IPS-18a (cell line): ENCODE measurements at regions not wholly inside any gene's neighbourhood (a gene's known extent, or its start where the extent isn't known, plus 50 kb on each side); places are given as distances from the start of the nearest gene placed in this dataset.

Source experiments
- H3K27ac ChIP-seq: one replicate; pipeline ENCODE4 v1.5.1; 2013; ENCODE audit warnings: low read length
- H3K27me3 ChIP-seq: one replicate; pipeline ENCODE4 v1.6.1; 2013; ENCODE audit warnings: mild to moderate bottlenecking, low read length; ENCODE audit not compliant: control insufficient read depth, insufficient read depth
- H3K36me3 ChIP-seq: one replicate; pipeline ENCODE4 v1.6.1; 2013; ENCODE audit warnings: low read depth, low read length; ENCODE audit not compliant: control insufficient read depth
- H3K4me1 ChIP-seq: one replicate; pipeline ENCODE4 v1.6.1; 2013; ENCODE audit warnings: low read depth, low read length; ENCODE audit not compliant: control insufficient read depth
- H3K4me3 ChIP-seq: one replicate; pipeline ENCODE4 v1.5.1; 2013; ENCODE audit warnings: low read length
- H3K9ac ChIP-seq: one replicate; pipeline ENCODE4 v1.6.1; 2013; ENCODE audit warnings: mild to moderate bottlenecking, low read length, moderate library complexity
- H3K9me3 ChIP-seq: one replicate; pipeline ENCODE4 v1.6.1; 2013; ENCODE audit warnings: low read depth, low read length; ENCODE audit not compliant: control insufficient read depth

GRCh38 chr22:49694462-49695260 is 133.0 kb downstream of the BRD1 start:
- Histone ChIP-seq H3K4me1 (no peaks in the 10 kb centered on the region), H3K4me3 (no peak overlapping the region), H3K9me3 (no peaks in the 10 kb centered on the region), H3K27me3 (no peaks in the 10 kb centered on the region), H3K9ac (no peak overlapping the region), H3K27ac (no peak overlapping the region), H3K36me3 (no peaks in the 10 kb centered on the region)

DNA sequence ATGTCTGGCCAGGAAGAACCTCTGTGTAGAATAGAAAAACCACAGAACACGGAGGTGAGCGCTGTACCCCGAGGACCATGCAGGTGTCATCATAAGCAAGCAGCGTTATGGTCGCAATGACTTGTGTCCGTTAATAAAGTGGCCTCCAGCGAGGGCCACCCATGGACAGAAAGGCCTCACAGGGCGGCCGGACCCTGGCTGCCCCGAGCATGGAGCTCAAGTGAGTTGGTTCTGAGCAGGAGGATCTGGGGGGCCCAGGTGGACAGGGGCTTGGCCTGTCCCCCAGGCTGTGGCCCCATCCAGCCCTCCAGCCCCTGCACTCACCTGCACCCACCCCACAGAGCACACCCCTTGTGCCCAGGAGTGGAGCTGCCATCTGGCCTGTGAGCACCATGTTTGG is 133.8 kb downstream of the BRD1 start:
- Histone ChIP-seq H3K36me3 (no peaks in the 10 kb centered on the region), H3K27me3 (no peaks in the 10 kb centered on the region), H3K9me3 (no peaks in the 10 kb centered on the region), H3K4me1 (no peaks in the 10 kb centered on the region), H3K9ac (no peak overlapping the region), H3K4me3 (no peak overlapping the region), H3K27ac (no peak overlapping the region)

DNA sequence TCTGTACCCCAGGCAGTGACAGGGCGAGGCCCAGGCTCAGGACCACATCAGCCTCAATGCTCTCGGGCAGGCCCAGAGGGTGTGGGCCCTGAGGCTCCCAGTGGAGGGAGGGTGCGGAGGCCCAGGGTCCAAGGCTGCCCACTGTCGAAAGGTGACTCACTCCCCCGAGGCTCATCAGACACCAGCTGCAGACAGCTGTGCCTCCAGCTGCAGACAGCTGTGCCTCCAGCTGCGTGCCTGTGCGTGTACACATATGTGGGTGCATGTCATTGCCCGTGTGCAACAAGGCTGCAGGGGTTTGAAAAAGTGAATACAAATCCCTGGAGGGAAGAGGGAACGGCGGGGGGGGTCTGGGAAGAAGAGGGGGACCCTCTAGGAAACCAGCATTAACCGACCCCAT is 134.3 kb downstream of the BRD1 start:
- Histone ChIP-seq H3K9ac (no peak overlapping the region), H3K27ac (no peak overlapping the region), H3K27me3 (no peaks in the 10 kb centered on the region), H3K36me3 (no peaks in the 10 kb centered on the region), H3K9me3 (no peaks in the 10 kb centered on the region), H3K4me3 (no peak overlapping the region), H3K4me1 (no peaks in the 10 kb centered on the region)

GRCh38 chr22:49692499-49693225 is 135.0 kb downstream of the BRD1 start:
- H3K27ac ChIP-seq: no peak overlapping the region

GRCh38 chr22:49691256-49691655 is 136.4 kb downstream of the BRD1 start:
- Histone ChIP-seq H3K36me3 (no peaks in the 10 kb centered on the region), H3K27me3 (no peaks in the 10 kb centered on the region), H3K4me3 (no peak overlapping the region), H3K4me1 (no peaks in the 10 kb centered on the region), H3K27ac (no peak overlapping the region), H3K9me3 (no peaks in the 10 kb centered on the region), H3K9ac (no peak overlapping the region)

More at GRCh38 chr22:49692499-49693225, 135.0 kb downstream of the BRD1 start:
- Histone ChIP-seq H3K4me3 (no peak overlapping the region), H3K9ac (no peak overlapping the region), H3K27me3 (no peaks in the 10 kb centered on the region), H3K9me3 (no peaks in the 10 kb centered on the region), H3K36me3 (no peaks in the 10 kb centered on the region), H3K4me1 (no peaks in the 10 kb centered on the region)

GRCh38 chr22:49690454-49690853 is 137.2 kb downstream of the BRD1 start:
- Histone ChIP-seq H3K9ac (no peak overlapping the region), H3K27me3 (no peaks in the 10 kb centered on the region), H3K36me3 (no peaks in the 10 kb centered on the region), H3K4me3 (no peak overlapping the region), H3K4me1 (no peaks in the 10 kb centered on the region), H3K27ac (no peak overlapping the region), H3K9me3 (no peaks in the 10 kb centered on the region)

DNA sequence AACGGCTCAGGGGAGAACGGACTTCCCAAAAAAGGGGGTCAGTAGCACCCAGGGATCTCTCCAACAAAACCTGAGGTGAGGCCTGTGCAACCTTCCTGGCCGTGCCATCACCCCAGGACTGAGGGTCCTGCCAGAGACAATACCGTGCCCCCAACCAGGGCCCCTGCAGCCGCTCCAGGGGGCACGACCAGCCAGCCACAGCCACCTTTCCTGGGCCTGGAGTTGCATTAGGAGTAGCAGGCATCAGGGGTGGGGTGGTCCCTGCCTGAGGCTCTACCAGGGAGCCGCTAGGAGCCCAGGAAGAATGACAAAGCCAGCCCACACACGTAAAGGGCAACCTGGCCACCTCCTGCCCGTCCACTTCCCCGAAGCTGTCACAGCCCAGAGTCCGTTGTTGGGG is 137.8 kb downstream of the BRD1 start:
- H3K4me1 ChIP-seq: no peaks in the 10 kb centered on the region
- H3K9ac ChIP-seq: no peak overlapping the region
- no peak overlapping the region for H3K27ac ChIP-seq
- H3K36me3 ChIP-seq: no peaks in the 10 kb centered on the region
- no peaks in the 10 kb centered on the region for H3K27me3 ChIP-seq
- H3K9me3 ChIP-seq: no peaks in the 10 kb centered on the region
- H3K4me3 ChIP-seq: no peak overlapping the region

DNA sequence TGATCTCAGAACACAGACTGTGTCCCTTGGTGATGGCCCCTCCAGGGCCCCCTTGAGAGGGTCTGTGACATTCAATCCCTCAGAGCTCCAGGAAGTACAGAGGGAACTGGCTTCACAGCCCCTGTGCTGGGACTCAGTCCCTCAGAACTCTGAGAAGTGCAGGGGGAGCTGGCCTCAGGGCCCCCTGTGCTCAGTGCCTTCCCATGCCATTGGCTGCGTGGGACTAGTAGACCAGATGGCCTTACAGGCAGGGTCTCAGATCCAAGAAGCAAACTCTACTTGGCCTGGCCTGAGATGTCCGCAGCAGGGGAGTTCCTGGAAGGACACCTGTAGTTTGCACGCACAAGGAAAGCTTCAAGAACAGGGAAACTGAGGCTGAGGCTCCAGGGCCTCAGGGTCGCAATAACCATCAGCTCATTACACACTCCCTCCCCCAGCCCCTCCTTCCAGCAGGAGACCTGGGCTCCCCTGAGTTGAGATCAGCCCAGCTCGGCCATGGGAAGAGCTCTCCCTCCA is 138.4 kb downstream of the BRD1 start:
- Histone ChIP-seq H3K9ac (no peak overlapping the region), H3K27ac (no peak overlapping the region), H3K9me3 (no peaks in the 10 kb centered on the region), H3K36me3 (no peaks in the 10 kb centered on the region), H3K27me3 (no peaks in the 10 kb centered on the region), H3K4me1 (no peaks in the 10 kb centered on the region), H3K4me3 (no peak overlapping the region)

GRCh38 chr22:49688516-49689254 is 139.0 kb downstream of the BRD1 start:
- Histone ChIP-seq H3K27me3 (no peaks in the 10 kb centered on the region), H3K4me1 (no peaks in the 10 kb centered on the region), H3K27ac (no peak overlapping the region), H3K36me3 (no peaks in the 10 kb centered on the region), H3K4me3 (no peak overlapping the region), H3K9ac (no peak overlapping the region), H3K9me3 (no peaks in the 10 kb centered on the region)

DNA sequence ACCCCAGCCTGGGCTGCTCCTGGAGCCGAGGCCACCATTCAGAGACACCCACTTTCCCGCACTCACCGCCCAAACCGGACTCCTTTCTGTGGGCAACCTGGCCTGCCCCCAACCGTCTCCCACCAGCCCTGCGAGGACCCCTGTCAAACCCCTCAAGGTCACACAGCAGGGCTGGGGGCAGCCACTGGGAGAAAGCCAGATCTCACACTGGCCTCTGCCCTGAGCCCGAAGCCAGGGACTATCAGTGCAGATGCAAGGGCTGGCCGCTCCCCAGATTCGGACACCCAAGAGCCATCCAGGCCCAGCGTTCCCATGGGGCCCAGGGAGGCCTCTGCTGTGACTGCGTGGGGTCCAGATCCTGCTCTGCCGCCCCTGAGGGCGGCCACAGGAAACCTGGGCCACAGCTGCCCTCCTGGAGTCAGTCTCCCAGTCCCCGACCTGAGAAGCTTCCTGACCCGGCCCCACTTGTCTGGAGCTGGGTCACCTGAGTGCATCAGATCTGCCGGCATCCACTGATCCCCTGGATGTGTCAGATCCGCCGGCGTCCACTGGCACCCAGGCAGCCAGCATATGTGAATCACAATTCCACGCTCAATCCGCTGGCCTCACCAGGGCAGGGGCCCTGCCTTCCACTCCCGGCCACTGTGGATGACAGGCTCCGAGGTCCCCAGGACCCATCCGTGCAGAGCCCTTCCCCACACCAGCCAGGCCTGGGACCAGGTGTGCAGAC is 139.7 kb downstream of the BRD1 start:
- H3K9me3 ChIP-seq: no peaks in the 10 kb centered on the region
- H3K27me3 ChIP-seq: no peaks in the 10 kb centered on the region
- no peak overlapping the region for H3K4me3 ChIP-seq
- H3K36me3 ChIP-seq: no peaks in the 10 kb centered on the region
- H3K9ac ChIP-seq: no peak overlapping the region
- H3K4me1 ChIP-seq: no peaks in the 10 kb centered on the region
- H3K27ac ChIP-seq: no peak overlapping the region

- Histone ChIP-seq H3K9ac (no peak overlapping the region), H3K27me3 (no peaks in the 10 kb centered on the region), H3K9me3 (no peaks in the 10 kb centered on the region), H3K36me3 (no peaks in the 10 kb centered on the region), H3K4me1 (no peaks in the 10 kb centered on the region), H3K4me3 (no peak overlapping the region), H3K27ac (no peak overlapping the region)
Observed at GRCh38 chr22:49687333-49687732, 140.3 kb downstream of the BRD1 start.
